Endothelial cell of umbilical vein (primary cell): ENCODE measurements at regions not wholly inside any gene's neighbourhood (a gene's known extent, or its start where the extent isn't known, plus 50 kb on each side); places are given as distances from the start of the nearest gene placed in this dataset.
A peak's percentile ranks its signal among the peaks of the same experiment; 100 is the strongest.

Experiments used
- BruUV-seq: library from RNA; stranded (reverse); fragments of 400-500 nt; replicated peaks from 2 replicates; lab custom pipeline; 2021; lab: Mats Ljungman, UMichigan
- CTCF ChIA-PET: fragments of 300-600, 350-600 bp; sonication (Branson Sonifier 250); formaldehyde crosslinking; loops from one replicate; lab custom pipeline; 2021; ENCODE audit warnings: antibody characterized with exemption, inconsistent platforms; lab: Charles Lee
- POLR2A ChIA-PET: fragments of 300-600, 350-600 bp; sonication (Branson Sonifier 250); formaldehyde crosslinking; loops from one replicate; lab custom pipeline; 2021; ENCODE audit warnings: antibody characterized with exemption, inconsistent platforms; lab: Charles Lee
- DNase-seq: peaks from one replicate; pipeline ENCODE4 v3.0.0-alpha.2; 2011; ENCODE audit warnings: low read depth, low spot score
- FAIRE-seq: peaks from 2 replicates; lab custom pipeline; 2011; peaks lifted over from hg19 to GRCh38; lab: Jason Lieb, UNC
- H2AFZ ChIP-seq: 2 replicates; pipeline ENCODE4 v1.6.0; 2012; ENCODE audit warnings: low read depth, low read length, control low read depth, inconsistent platforms
- H3K27ac ChIP-seq: 2 replicates; pipeline ENCODE4 v1.5.1; 2011; ENCODE audit warnings: low read depth, mild to moderate bottlenecking, control low read depth, low read length, moderate library complexity; ENCODE audit not compliant: insufficient read depth
- H3K27me3 ChIP-seq, 2 experiments: 2 replicates each; pipeline versions ENCODE4 v1.6.0 to v1.6.1; 2011; ENCODE audit warnings: low read length in 2 of 2, mixed read lengths in 1 of 2; ENCODE audit not compliant: control insufficient read depth in 2 of 2, insufficient read depth in 2 of 2
- H3K36me3 ChIP-seq, 2 experiments: 2 replicates in 1 of 2; 3 replicates in 1 of 2; pipeline ENCODE4 v1.5.1; 2011; ENCODE audit warnings: low read length in 2 of 2, mild to moderate bottlenecking in 1 of 2, moderate library complexity in 1 of 2; ENCODE audit not compliant: control insufficient read depth in 2 of 2, insufficient read depth in 2 of 2; ENCODE audit errors: extremely low read depth in 1 of 2
- H3K4me1 ChIP-seq: 3 replicates; pipeline ENCODE4 v1.5.1; 2011; ENCODE audit warnings: mild to moderate bottlenecking, low read length; ENCODE audit not compliant: control insufficient read depth, insufficient read depth; ENCODE audit errors: extremely low read depth
- H3K4me2 ChIP-seq: 2 replicates; pipeline ENCODE4 v1.6.1; 2011; ENCODE audit warnings: low read length, control low read depth, mixed read lengths; ENCODE audit not compliant: insufficient read depth
- H3K4me3 ChIP-seq, 3 experiments: fragments of 200-600 bp in 1 of 3; sonication (generic), shearing (Covaris generic) in 1 of 3; replicated peaks in 1 of 3; 2 replicates each; pipeline ENCODE4 v1.5.1; 2011 to 2016; ENCODE audit warnings: control low read depth in 3 of 3, low read length in 3 of 3, mild to moderate bottlenecking in 2 of 3, inconsistent platforms in 1 of 3, low read depth in 1 of 3, moderate library complexity in 1 of 3; ENCODE audit not compliant: insufficient read depth in 1 of 3
- H3K79me2 ChIP-seq: 2 replicates; pipeline ENCODE4 v1.6.0; 2012; ENCODE audit warnings: low read length, inconsistent platforms; ENCODE audit not compliant: control insufficient read depth, insufficient read depth
- H3K9ac ChIP-seq: replicated peaks from 2 replicates; pipeline ENCODE3; 2011; ENCODE audit warnings: low read length, control low read depth; ENCODE audit not compliant: insufficient read depth; ENCODE audit errors: extremely low read depth
- H3K9me1 ChIP-seq: replicated peaks from 3 replicates; pipeline ENCODE4 v1.6.0; 2011; ENCODE audit warnings: mild to moderate bottlenecking, low read length; ENCODE audit not compliant: control insufficient read depth, insufficient read depth; ENCODE audit errors: extremely low read depth
- H3K9me3 ChIP-seq: replicated peaks from 2 replicates; pipeline ENCODE4 v1.5.1; 2012; ENCODE audit warnings: low read length, inconsistent platforms; ENCODE audit not compliant: control insufficient read depth, insufficient read depth
- H4K20me1 ChIP-seq: replicated peaks from 2 replicates; pipeline ENCODE3; 2011; ENCODE audit warnings: mild to moderate bottlenecking, low read length; ENCODE audit not compliant: control insufficient read depth, insufficient read depth; ENCODE audit errors: extremely low read depth
- CTCF ChIP-seq, 2 donors: IDR thresholded peaks; 1 replicate in 1 of 2; 2 replicates in 1 of 2; pipeline ENCODE4 v1.5.1; 2011; ENCODE audit warnings: low read length in 2 of 2, mild to moderate bottlenecking in 2 of 2, moderate library complexity in 2 of 2, control low read depth in 1 of 2, inconsistent platforms in 1 of 2, low read depth in 1 of 2; ENCODE audit not compliant: insufficient read depth in 1 of 2; ENCODE audit errors: extremely low read depth in 1 of 2
- EZH2 ChIP-seq: IDR thresholded peaks from 2 replicates; pipeline ENCODE4 v1.6.1; 2012; ENCODE audit warnings: borderline replicate concordance, low read depth, mild to moderate bottlenecking, moderate library complexity, low read length, inconsistent platforms; ENCODE audit not compliant: severe bottlenecking
- FOS ChIP-seq: IDR thresholded peaks from 2 replicates; pipeline ENCODE4 v1.6.1; 2011; ENCODE audit warnings: mild to moderate bottlenecking, low read length, moderate library complexity, borderline replicate concordance; ENCODE audit not compliant: insufficient read depth
- GATA2 ChIP-seq: IDR thresholded peaks from 2 replicates; pipeline ENCODE4 v1.7.0; 2011; ENCODE audit warnings: low read depth, mild to moderate bottlenecking, moderate library complexity, mixed read lengths, low read length; ENCODE audit not compliant: insufficient read length, insufficient read depth
- JUN ChIP-seq: IDR thresholded peaks from 2 replicates; pipeline ENCODE4 v1.6.1; 2011; ENCODE audit warnings: borderline replicate concordance, low read depth; ENCODE audit not compliant: insufficient read length, insufficient read depth
- MAX ChIP-seq: IDR thresholded peaks from 2 replicates; pipeline ENCODE4 v1.6.1; 2011; ENCODE audit not compliant: insufficient read depth, insufficient read length
- MYC ChIP-seq: IDR thresholded peaks from one replicate; pipeline ENCODE4 v1.6.1; 2011; ENCODE audit warnings: mild to moderate bottlenecking, low read depth, low read length
- POLR2A ChIP-seq: IDR thresholded peaks from 2 replicates; pipeline ENCODE4 v1.6.1; 2012; ENCODE audit warnings: low read depth, mild to moderate bottlenecking, control low read depth, low read length
- POLR2AphosphoS5 ChIP-seq: IDR thresholded peaks from 2 replicates; pipeline ENCODE4 v1.6.1; 2012; ENCODE audit warnings: low read depth, mild to moderate bottlenecking, control low read depth, low read length, moderate library complexity; ENCODE audit not compliant: insufficient read depth
- dilution Hi-C: fragments of 300-500 bp; cut with MboI; formaldehyde crosslinking; loops from one replicate; pipeline ENCODE4 v1.15.0; 2019; ENCODE audit warnings: low sequenced_read_pairs; ENCODE audit not compliant: extremely low pct_ligation_motif_present
- intact Hi-C: fragments of 100-400 bp; cut with micrococcal nuclease; formaldehyde crosslinking; loops from one replicate; pipeline ENCODE4 v1.10.0; 2022

- no peaks in the 10 kb centered on the region for H4K20me1 ChIP-seq
- DNase-seq (no peak), FAIRE-seq (no peak)
- no peaks in the 10 kb centered on the region for H3K36me3 ChIP-seq
- no peak overlapping the region for H2AFZ ChIP-seq
- H3K79me2 ChIP-seq = no peaks in the 10 kb centered on the region
- H3K4me2 ChIP-seq = no peak overlapping the region
- no TSS peak for BruUV-seq
- no peaks in the 10 kb centered on the region for H3K9me3 ChIP-seq
- H3K27me3 ChIP-seq = no peaks in the 10 kb centered on the region
- CTCF ChIA-PET = interaction anchor here (2.2 kb wide), 1 partner anchor 11 kb away, joined by 6 read pairs; no protein-coding TSS in a partner anchor
- no peak overlapping the region for H3K4me3 ChIP-seq
- intact Hi-C loops = no loop called here
- H3K9me1 ChIP-seq = no peaks in the 10 kb centered on the region
- H3K27ac ChIP-seq = no peak overlapping the region
- TF ChIP-seq MYC = no peak
- TF ChIP-seq GATA2 = no peak
- no peak for TF ChIP-seq MAX
- no peak for TF ChIP-seq FOS
- TF ChIP-seq EZH2 = no peak
- TF ChIP-seq JUN = no peak
- no peak overlapping the region for H3K9ac ChIP-seq
- dilution Hi-C loops = no loop called here
- H3K4me1 ChIP-seq = no peaks in the 10 kb centered on the region
- POLR2A ChIA-PET = no interaction called here
Observed at GRCh38 chr7:11969643-11970042, 137.6 kb upstream of the THSD7A start.

- H4K20me1 ChIP-seq = no peaks in the 10 kb centered on the region
- no peak overlapping the region for H3K4me3 ChIP-seq
- intact Hi-C loops = no loop called here
- no peaks in the 10 kb centered on the region for H3K9me3 ChIP-seq
- no peak for FAIRE-seq
- no peak overlapping the region for H3K9ac ChIP-seq
- H3K36me3 ChIP-seq = no peaks in the 10 kb centered on the region
- TF ChIP-seq JUN (no peak), CTCF (IDR thresholded peaks at IDR 0.05; ENCODE audit: extremely low read depth in 1 of 2, insufficient read depth in 1 of 2, low read depth in 1 of 2, low read length in 2 of 2) (no peak), MYC (no peak), GATA2 (no peak), POLR2A (no peak), EZH2 (no peak), POLR2AphosphoS5 (no peak), MAX (no peak), FOS (no peak)
- H3K79me2 ChIP-seq = no peaks in the 10 kb centered on the region
- H3K4me2 ChIP-seq = no peak overlapping the region
- H3K27ac ChIP-seq = no peak overlapping the region
- BruUV-seq = no TSS peak
- no peak overlapping the region for H2AFZ ChIP-seq
- dilution Hi-C loops = no loop called here
- POLR2A ChIA-PET = no interaction called here
- CTCF ChIA-PET = interaction anchor here (2.2 kb wide), 1 partner anchor 11 kb away, joined by 6 read pairs; no protein-coding TSS in a partner anchor
- no peaks in the 10 kb centered on the region for H3K4me1 ChIP-seq
- no peaks in the 10 kb centered on the region for H3K9me1 ChIP-seq
- no peaks in the 10 kb centered on the region for H3K27me3 ChIP-seq
- peak; percentile 76 for DNase-seq
Observed at GRCh38 chr7:11970132-11970531, 138.1 kb upstream of the THSD7A start.
